SK-N-SH (cell line): ENCODE measurements at regions not wholly inside any gene's neighbourhood (a gene's known extent, or its start where the extent isn't known, plus 50 kb on each side); places are given as distances from the start of the nearest gene placed in this dataset.

Source experiments
- CTCF ChIA-PET: fragments of 300-600, 350-600 bp; formaldehyde crosslinking; extraction: SDS; loops from one replicate; lab custom pipeline; 2021; lab: Yijun Ruan, JAX
- POLR2A ChIA-PET: fragments of 350-600 bp; sonication (Branson Sonifier 250); formaldehyde crosslinking; extraction: SDS; loops from one replicate; lab custom pipeline; 2020; ENCODE audit warnings: antibody characterized with exemption, inconsistent platforms; lab: Yijun Ruan, JAX
- DNase-seq: peaks from one replicate; pipeline ENCODE4 v3.0.0; 2012
- H2AFZ ChIP-seq: fragments of 200-600 bp; sonication (generic); 2 replicates; pipeline ENCODE4 v1.8.1; 2016; ENCODE audit warnings: antibody characterized with exemption, mild to moderate bottlenecking, low read depth
- H3F3A ChIP-seq: fragments of 200-600 bp; sonication (generic); replicated peaks from 2 replicates; pipeline ENCODE3; 2016; ENCODE audit warnings: antibody characterized with exemption, mild to moderate bottlenecking; ENCODE audit not compliant: insufficient read depth
- H3K27ac ChIP-seq, 2 experiments: fragments of 200-500 bp in 1 of 2; fragments of 200-600 bp in 1 of 2; sonication (Bioruptor generic) in 1 of 2; sonication (generic), shearing (Covaris generic) in 1 of 2; 2 replicates each; pipeline versions ENCODE4 v1.5.1 to v1.6.1; 2014 to 2016; ENCODE audit warnings: low read depth in 2 of 2, inconsistent platforms in 1 of 2, low read length in 1 of 2, mild to moderate bottlenecking in 1 of 2, mixed read lengths in 1 of 2
- H3K27me3 ChIP-seq: fragments of 200-600 bp; sonication (generic), shearing (Covaris generic); 2 replicates; pipeline ENCODE4 v1.6.1; 2016; ENCODE audit warnings: mixed run types; ENCODE audit not compliant: insufficient read depth
- H3K36me3 ChIP-seq, 2 experiments: fragments of 200-500 bp in 1 of 2; fragments of 200-600 bp in 1 of 2; sonication (Bioruptor generic) in 1 of 2; sonication (generic) in 1 of 2; replicated peaks in 1 of 2; 2 replicates each; pipeline versions ENCODE3 to v1.5.1; 2014 to 2016; ENCODE audit warnings: low read length in 1 of 2, mild to moderate bottlenecking in 1 of 2; ENCODE audit not compliant: insufficient read depth in 2 of 2, control insufficient read depth in 1 of 2
- H3K4me1 ChIP-seq, 2 experiments: fragments of 200-500 bp in 1 of 2; fragments of 200-600 bp in 1 of 2; sonication (Bioruptor generic) in 1 of 2; sonication (generic), shearing (Covaris generic) in 1 of 2; 2 replicates each; pipeline versions ENCODE4 v1.5.1 to v1.6.1; 2014 to 2016; ENCODE audit warnings: low read depth in 1 of 2, low read length in 1 of 2, mixed run types in 1 of 2; ENCODE audit not compliant: insufficient read depth in 2 of 2, control insufficient read depth in 1 of 2
- H3K4me2 ChIP-seq: fragments of 200-600 bp; sonication (generic), shearing (Covaris generic); 2 replicates; pipeline ENCODE4 v1.6.1; 2017; ENCODE audit warnings: mixed run types
- H3K4me3 ChIP-seq, 2 experiments: fragments of 200-500 bp in 1 of 2; fragments of 200-600 bp in 1 of 2; sonication (Bioruptor generic) in 1 of 2; sonication (generic), shearing (Covaris generic) in 1 of 2; 2 replicates each; pipeline versions ENCODE4 v1.5.1 to v1.8.1; 2014 to 2016; ENCODE audit warnings: low read depth in 2 of 2, inconsistent platforms in 1 of 2, low read length in 1 of 2, mild to moderate bottlenecking in 1 of 2, mixed read lengths in 1 of 2, moderate library complexity in 1 of 2
- H3K79me2 ChIP-seq: fragments of 200-600 bp; sonication (generic); 2 replicates; pipeline ENCODE4 v1.8.1; 2017; ENCODE audit warnings: mild to moderate bottlenecking; ENCODE audit not compliant: insufficient read depth
- H3K9ac ChIP-seq: fragments of 200-600 bp; sonication (generic); 2 replicates; pipeline ENCODE4 v1.6.1; 2017; ENCODE audit warnings: mixed run types
- H3K9me2 ChIP-seq: fragments of 200-600 bp; sonication (generic); 2 replicates; pipeline ENCODE4 v1.6.1; 2017; ENCODE audit warnings: mixed run types
- H3K9me3 ChIP-seq: fragments of 200-600 bp; sonication (generic); 2 replicates; pipeline ENCODE4 v1.6.1; 2017; ENCODE audit warnings: mixed run types, mild to moderate bottlenecking, moderate library complexity
- H4K20me1 ChIP-seq: fragments of 200-600 bp; sonication (generic); 2 replicates; pipeline ENCODE4 v1.6.1; 2017; ENCODE audit warnings: mild to moderate bottlenecking, mixed run types; ENCODE audit not compliant: insufficient read depth
- CHD2 ChIP-seq: fragments of 150-350 bp; IDR thresholded peaks from 2 replicates; pipeline ENCODE4 v1.6.1; 2018; ENCODE audit warnings: low read length; ENCODE audit not compliant: partially characterized antibody
- EP300 ChIP-seq, 2 experiments: IDR thresholded peaks; 2 replicates each; pipeline versions ENCODE4 v1.4.0 to v1.6.1; 2012; ENCODE audit warnings: borderline replicate concordance in 1 of 2, low read depth in 1 of 2, low read length in 1 of 2
- FOXJ3 ChIP-seq: sonication (generic); formaldehyde crosslinking; IDR thresholded peaks from 2 replicates; pipeline ENCODE4 v1.5.1; 2020; ENCODE audit warnings: mild to moderate bottlenecking, missing genetic modification reagents
- FOXM1 ChIP-seq: IDR thresholded peaks from 2 replicates; pipeline ENCODE4 v1.4.0; 2012; ENCODE audit warnings: low read depth, mild to moderate bottlenecking
- GATA2 ChIP-seq: sonication (generic); formaldehyde crosslinking; IDR thresholded peaks from 2 replicates; pipeline ENCODE4 v1.5.0; 2020; ENCODE audit warnings: mild to moderate bottlenecking, missing genetic modification reagents
- MEF2A ChIP-seq: IDR thresholded peaks from 2 replicates; pipeline ENCODE4 v1.4.0; 2012; ENCODE audit warnings: low read depth, borderline replicate concordance
- MXI1 ChIP-seq: IDR thresholded peaks from 2 replicates; pipeline ENCODE4 v1.6.1; 2012; ENCODE audit warnings: mild to moderate bottlenecking, low read depth, low read length, improper control_type of control experiment
- NFIC ChIP-seq: IDR thresholded peaks from 2 replicates; pipeline ENCODE4 v1.4.0; 2012; ENCODE audit warnings: borderline replicate concordance
- POLR2AphosphoS5 ChIP-seq: IDR thresholded peaks from 2 replicates; pipeline ENCODE4 v1.6.1; 2012; ENCODE audit warnings: low read depth, low read length
- RCOR1 ChIP-seq: fragments of 150-350 bp; IDR thresholded peaks from 2 replicates; pipeline ENCODE4 v1.6.1; 2017; ENCODE audit warnings: antibody characterized with exemption, low read length
- RFX5 ChIP-seq: IDR thresholded peaks from 2 replicates; pipeline ENCODE4 v1.6.1; 2012; ENCODE audit warnings: mild to moderate bottlenecking, improper control_type of control experiment, low read length
- SIN3A ChIP-seq: IDR thresholded peaks from 2 replicates; pipeline ENCODE4 v1.6.1; 2012; ENCODE audit warnings: low read depth, mild to moderate bottlenecking, low read length, moderate library complexity, borderline replicate concordance
- SMC3 ChIP-seq: IDR thresholded peaks from 2 replicates; pipeline ENCODE4 v1.6.1; 2012; ENCODE audit warnings: low read depth, low read length, improper control_type of control experiment
- YY1 ChIP-seq: IDR thresholded peaks from 2 replicates; pipeline ENCODE4 v1.4.0; 2012; ENCODE audit warnings: low read depth, mild to moderate bottlenecking
- TF ChIP-seq, protein P1 (sequence below): IDR thresholded peaks from 2 replicates; pipeline ENCODE4; 2012
- TF ChIP-seq, protein P2 (sequence below): fragments of 150-350 bp; IDR thresholded peaks from 2 replicates; pipeline ENCODE4 v1.6.1; 2017; ENCODE audit warnings: antibody characterized with exemption, low read length, low read depth, borderline replicate concordance
- TF ChIP-seq, protein P3 (sequence below): IDR thresholded peaks from 2 replicates; pipeline ENCODE4 v1.4.0; 2012; ENCODE audit warnings: low read depth, borderline replicate concordance
- TF ChIP-seq, protein P4 (sequence below): IDR thresholded peaks from 2 replicates; pipeline ENCODE4 v1.4.0; 2012; ENCODE audit warnings: low read depth, borderline replicate concordance
- TF ChIP-seq, protein P5 (sequence below): fragments of 200-600 bp; sonication (generic); IDR thresholded peaks from 2 replicates; pipeline ENCODE4 v1.6.1; 2017; ENCODE audit warnings: antibody characterized with exemption, mild to moderate bottlenecking, moderate library complexity
- TF ChIP-seq, protein P6 (sequence below): fragments of 150-350 bp; IDR thresholded peaks from 2 replicates; pipeline ENCODE4 v1.6.1; 2016; ENCODE audit warnings: mild to moderate bottlenecking, low read depth, low read length

DNA sequence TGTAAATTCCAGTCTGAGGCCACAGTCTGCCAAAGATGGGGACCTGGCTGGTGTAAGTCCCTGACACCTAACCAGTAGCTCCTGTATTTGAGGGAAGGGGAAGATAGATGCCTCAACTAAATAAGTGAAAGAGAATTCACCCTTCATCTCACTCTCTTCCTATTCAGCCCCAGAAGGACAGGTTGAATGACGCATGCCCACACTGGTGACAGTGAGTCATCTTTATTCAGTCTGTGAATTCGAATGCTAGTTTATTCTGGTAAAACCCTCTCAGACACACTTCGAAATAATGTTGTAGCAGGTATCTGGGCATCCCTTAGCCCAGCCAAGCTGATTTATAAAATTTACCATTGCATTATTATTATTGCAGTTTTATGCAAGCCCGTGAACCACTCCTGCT, 617.0 kb upstream of the PRMT6 start (continued):
- TF ChIP-seq MEF2A (no peak), EP300 (IDR thresholded peaks at IDR 0.05; ENCODE audit: borderline replicate concordance in 1 of 2, low read depth in 1 of 2, low read length in 1 of 2) (no peak), GATA2 (CRISPR knock-in tag) (no peak)
- TF ChIP-seq, protein P1, sequence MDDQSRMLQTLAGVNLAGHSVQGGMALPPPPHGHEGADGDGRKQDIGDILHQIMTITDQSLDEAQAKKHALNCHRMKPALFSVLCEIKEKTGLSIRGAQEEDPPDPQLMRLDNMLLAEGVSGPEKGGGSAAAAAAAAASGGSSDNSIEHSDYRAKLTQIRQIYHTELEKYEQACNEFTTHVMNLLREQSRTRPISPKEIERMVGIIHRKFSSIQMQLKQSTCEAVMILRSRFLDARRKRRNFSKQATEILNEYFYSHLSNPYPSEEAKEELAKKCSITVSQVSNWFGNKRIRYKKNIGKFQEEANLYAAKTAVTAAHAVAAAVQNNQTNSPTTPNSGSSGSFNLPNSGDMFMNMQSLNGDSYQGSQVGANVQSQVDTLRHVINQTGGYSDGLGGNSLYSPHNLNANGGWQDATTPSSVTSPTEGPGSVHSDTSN = no peak

DNA sequence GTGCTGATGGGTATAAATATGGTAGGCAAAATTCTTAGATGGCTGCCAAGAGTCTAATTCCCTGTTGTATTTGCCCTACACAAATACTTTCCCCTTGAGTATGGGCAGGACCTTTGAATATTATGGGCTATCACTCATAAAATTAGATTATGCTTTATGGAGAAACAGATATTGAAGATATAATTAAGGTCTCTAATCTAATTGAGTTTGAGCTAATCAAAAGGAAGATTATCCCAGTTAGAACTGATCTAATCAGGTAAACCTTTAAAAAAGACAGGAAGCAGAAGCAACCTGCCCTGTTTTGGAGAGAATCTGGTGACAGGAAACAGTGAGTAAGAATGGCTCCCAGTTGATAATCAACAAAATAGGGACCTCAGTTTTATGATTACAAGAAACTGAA, 609.0 kb upstream of the PRMT6 start:
- no peaks in the 10 kb centered on the region for H3K9me2 ChIP-seq
- no peaks in the 10 kb centered on the region for H3K79me2 ChIP-seq
- H3F3A ChIP-seq = no peaks in the 10 kb centered on the region
- H4K20me1 ChIP-seq = no peaks in the 10 kb centered on the region
- POLR2A ChIA-PET = interaction anchor here (0.6 kb wide), 1 partner anchor 18 kb away, joined by 3 read pairs; no protein-coding TSS in a partner anchor
- no peaks in the 10 kb centered on the region; the same call in none of the 2 replicates for H3K9me3 ChIP-seq
- H3K4me1 ChIP-seq = peaks cover 0 to 2% of the 10 kb centered on the region in 2 experiments; a peak in 1 of 4 replicates
- no peak overlapping the region for H3K27ac ChIP-seq
- H3K9ac ChIP-seq = no peak overlapping the region
- H3K36me3 ChIP-seq = no peaks in the 10 kb centered on the region
- H3K4me2 ChIP-seq = no peak overlapping the region
- CTCF ChIA-PET = interaction anchor here (0.6 kb wide), 1 partner anchor 1482 kb away, joined by 3 read pairs; no protein-coding TSS in a partner anchor
- TF ChIP-seq FOXJ3 (CRISPR knock-in tag) (0 out of 2 replicates have a peak, but pooled peaks have one; percentile 15), SMC3 (no peak), FOXM1 (no peak), NFIC (no peak), SIN3A (no peak), RFX5 (no peak), RCOR1 (peak; percentile 80; the same call in 1 of the 2 replicates), EP300 (IDR thresholded peaks at IDR 0.05; ENCODE audit: borderline replicate concordance in 1 of 2, low read depth in 1 of 2, low read length in 1 of 2) (peak in 1 of 2 experiments; percentile 85; a peak in 2 of 4 replicates), GATA2 (CRISPR knock-in tag) (peak; percentile 89), YY1 (no peak), MXI1 (0 out of 2 replicates have a peak, but pooled peaks have one; percentile 8), CHD2 (peak; percentile 17), POLR2AphosphoS5 (no peak)
- TF ChIP-seq, protein P2, sequence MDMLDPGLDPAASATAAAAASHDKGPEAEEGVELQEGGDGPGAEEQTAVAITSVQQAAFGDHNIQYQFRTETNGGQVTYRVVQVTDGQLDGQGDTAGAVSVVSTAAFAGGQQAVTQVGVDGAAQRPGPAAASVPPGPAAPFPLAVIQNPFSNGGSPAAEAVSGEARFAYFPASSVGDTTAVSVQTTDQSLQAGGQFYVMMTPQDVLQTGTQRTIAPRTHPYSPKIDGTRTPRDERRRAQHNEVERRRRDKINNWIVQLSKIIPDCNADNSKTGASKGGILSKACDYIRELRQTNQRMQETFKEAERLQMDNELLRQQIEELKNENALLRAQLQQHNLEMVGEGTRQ = no peak
- TF ChIP-seq, protein P3, sequence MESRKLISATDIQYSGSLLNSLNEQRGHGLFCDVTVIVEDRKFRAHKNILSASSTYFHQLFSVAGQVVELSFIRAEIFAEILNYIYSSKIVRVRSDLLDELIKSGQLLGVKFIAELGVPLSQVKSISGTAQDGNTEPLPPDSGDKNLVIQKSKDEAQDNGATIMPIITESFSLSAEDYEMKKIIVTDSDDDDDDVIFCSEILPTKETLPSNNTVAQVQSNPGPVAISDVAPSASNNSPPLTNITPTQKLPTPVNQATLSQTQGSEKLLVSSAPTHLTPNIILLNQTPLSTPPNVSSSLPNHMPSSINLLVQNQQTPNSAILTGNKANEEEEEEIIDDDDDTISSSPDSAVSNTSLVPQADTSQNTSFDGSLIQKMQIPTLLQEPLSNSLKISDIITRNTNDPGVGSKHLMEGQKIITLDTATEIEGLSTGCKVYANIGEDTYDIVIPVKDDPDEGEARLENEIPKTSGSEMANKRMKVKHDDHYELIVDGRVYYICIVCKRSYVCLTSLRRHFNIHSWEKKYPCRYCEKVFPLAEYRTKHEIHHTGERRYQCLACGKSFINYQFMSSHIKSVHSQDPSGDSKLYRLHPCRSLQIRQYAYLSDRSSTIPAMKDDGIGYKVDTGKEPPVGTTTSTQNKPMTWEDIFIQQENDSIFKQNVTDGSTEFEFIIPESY = no peak
- TF ChIP-seq, protein P1 = no peak
- TF ChIP-seq, protein P4, sequence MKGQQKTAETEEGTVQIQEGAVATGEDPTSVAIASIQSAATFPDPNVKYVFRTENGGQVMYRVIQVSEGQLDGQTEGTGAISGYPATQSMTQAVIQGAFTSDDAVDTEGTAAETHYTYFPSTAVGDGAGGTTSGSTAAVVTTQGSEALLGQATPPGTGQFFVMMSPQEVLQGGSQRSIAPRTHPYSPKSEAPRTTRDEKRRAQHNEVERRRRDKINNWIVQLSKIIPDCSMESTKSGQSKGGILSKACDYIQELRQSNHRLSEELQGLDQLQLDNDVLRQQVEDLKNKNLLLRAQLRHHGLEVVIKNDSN = no peak
- TF ChIP-seq, protein P5, sequence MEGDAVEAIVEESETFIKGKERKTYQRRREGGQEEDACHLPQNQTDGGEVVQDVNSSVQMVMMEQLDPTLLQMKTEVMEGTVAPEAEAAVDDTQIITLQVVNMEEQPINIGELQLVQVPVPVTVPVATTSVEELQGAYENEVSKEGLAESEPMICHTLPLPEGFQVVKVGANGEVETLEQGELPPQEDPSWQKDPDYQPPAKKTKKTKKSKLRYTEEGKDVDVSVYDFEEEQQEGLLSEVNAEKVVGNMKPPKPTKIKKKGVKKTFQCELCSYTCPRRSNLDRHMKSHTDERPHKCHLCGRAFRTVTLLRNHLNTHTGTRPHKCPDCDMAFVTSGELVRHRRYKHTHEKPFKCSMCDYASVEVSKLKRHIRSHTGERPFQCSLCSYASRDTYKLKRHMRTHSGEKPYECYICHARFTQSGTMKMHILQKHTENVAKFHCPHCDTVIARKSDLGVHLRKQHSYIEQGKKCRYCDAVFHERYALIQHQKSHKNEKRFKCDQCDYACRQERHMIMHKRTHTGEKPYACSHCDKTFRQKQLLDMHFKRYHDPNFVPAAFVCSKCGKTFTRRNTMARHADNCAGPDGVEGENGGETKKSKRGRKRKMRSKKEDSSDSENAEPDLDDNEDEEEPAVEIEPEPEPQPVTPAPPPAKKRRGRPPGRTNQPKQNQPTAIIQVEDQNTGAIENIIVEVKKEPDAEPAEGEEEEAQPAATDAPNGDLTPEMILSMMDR = no peak
- TF ChIP-seq, protein P6, sequence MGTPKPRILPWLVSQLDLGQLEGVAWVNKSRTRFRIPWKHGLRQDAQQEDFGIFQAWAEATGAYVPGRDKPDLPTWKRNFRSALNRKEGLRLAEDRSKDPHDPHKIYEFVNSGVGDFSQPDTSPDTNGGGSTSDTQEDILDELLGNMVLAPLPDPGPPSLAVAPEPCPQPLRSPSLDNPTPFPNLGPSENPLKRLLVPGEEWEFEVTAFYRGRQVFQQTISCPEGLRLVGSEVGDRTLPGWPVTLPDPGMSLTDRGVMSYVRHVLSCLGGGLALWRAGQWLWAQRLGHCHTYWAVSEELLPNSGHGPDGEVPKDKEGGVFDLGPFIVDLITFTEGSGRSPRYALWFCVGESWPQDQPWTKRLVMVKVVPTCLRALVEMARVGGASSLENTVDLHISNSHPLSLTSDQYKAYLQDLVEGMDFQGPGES = no peak
- TF ChIP-seq, all 33 proteins: peak for 6
- Histone ChIP-seq H3K4me3 (no peak overlapping the region), H2AFZ (no peak overlapping the region), H3K27me3 (no peaks in the 10 kb centered on the region)
- DNase-seq = peak; percentile 34
